NCI-H2227 treated with DMSO at 0.1 percent for 48 hours (cell line): ENCODE measurements at regions not wholly inside any gene's neighbourhood (a gene's known extent, or its start where the extent isn't known, plus 50 kb on each side); places are given as distances from the start of the nearest gene placed in this dataset.

Experiments used
- DNase-seq: peaks from one replicate; lab custom pipeline; 2025; lab: John Stamatoyannopoulos, UW

GRCh38 chr9:88326936-88327335 lies 61.3 kb upstream of the SPIN1 start:
- no peak for DNase-seq

DNA sequence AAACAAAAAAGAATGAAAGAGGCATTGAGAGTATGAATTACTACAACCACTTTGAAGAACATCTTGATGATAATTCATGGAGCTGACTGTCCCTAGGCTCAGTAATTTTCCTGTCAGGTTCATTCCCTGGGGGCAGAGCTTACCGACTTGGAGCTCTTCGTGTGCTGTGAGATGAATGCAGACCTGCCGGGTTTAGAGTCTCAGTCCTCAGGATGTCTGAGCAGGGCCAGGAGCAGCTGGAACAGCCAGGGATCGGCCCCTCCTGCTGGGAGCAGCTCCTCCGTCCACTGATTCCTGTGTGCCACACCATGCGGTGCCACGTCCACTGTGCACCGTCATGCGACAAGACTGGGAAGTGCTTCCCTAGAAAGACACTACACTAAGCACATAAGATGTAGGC lies 62.2 kb upstream of the SPIN1 start:
- DNase-seq, result no peak

DNA sequence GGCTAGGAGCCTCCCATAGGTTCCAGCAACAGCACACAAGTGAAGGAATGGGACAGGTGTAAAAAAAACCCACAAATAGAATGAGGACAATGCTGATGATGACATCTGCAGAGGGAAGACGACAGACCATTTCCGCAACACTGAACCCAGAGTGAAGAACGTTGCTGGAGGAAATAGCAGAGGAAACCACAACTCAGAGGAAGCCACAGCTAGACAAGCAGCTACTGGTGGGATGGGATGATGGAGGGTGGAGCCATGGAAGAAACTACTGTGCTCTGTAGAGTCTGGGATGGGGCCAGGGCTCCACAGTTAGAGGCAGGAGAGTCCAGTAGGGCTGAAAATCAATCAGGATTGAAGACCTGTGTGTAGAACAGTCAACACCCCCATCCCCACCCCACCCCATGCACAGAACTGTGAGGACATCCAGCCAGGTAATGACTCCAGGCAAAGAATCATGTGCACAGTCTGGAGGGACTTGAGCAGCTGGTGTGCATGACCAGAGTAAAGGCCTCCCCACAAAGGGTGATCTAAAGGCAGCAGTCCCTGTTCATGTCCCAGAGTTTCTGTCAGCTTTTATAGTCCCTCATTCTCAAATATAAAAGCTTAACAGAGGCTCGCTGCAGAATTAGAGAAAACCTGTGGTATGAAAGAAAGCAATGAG lies 65.2 kb upstream of the SPIN1 start:
- DNase-seq, result no peak

DNA sequence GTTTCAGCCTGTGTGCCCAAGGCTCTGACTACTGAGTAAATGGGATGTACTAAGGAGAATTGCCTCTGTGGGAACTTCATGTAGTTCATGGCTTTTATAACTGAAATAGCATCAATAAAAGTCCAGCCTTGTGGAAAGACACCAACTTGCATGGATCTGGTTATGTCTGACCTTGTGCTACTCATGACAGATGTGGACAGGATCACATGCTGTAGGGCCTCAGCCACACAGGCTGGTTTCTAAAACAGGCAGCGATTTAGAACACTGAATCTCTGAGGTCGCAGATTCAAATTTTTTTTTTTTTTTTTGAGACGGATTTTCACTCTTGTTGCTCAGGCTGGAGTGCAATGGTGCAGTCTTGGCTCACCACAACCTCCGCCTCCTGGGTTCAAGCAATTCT lies 66.5 kb upstream of the SPIN1 start:
- DNase-seq, result no peak

DNA sequence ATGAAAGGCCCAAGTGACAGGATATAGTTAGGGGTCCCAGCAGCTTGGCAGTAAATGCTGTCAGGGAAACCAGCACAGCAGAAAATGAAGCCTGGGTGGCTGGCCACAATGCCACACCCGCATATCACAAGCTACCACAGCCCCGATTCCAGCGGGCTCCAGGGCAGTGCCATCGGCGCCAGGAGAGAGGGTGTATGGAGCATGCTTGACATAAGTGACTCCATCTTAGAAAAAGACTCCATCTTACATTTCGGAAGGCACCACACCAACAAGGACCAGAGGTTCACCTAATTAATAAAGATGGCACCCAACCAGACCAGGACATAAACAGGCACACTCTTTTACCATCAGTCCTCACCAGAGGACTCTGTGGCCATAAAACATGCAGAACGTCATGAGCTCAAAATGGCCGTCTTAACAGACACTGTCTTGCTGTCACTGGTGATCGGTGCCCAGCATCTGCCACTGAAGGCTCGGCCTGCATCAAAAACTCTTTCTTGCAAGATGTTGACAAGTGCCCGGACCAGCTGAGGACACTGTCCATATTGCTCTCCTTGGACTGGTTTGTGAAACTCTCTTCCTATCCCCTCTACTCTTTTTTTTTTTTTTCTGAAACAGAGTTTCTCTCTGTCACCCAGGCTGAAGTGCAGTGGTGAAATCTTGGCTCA lies 67.4 kb upstream of the SPIN1 start:
- DNase-seq, result no peak

DNA sequence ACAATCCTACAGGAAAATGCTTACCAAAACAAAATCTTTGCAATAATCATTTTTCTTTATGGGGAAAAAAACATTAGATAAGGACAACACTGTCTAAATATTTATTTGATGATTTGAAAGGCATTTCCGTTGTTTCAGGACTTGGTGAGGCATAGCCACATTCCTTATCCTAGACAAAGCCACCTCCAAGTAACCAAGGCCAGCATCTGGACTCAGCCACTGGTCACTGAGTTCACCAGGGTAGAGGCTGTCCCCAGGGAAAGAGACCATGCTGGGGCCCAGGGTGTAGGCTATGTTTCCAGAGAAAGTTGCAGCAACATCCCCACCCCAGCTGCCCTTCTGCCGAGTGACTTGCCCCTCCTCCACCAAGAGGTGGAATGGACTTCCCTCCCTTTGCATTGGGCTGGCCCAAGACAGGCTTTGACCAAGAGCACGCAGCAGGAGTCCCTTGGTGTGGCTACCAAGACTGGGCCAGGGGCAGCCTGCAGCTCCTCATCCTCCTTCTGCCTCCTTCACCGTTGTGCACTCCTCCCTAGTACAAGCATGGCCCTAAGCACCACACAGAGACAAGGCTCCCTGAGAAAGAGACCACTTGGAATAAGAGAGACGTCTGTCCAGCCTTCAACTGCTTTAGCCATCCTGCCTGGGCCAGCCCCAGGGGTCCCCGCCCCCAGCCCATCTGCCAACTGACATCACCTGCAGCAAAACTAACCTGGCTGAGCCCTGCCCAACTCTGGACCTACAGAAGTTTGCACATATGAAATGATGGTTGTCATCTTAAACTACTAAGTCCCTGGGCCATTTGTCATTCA lies 68.1 kb upstream of the SPIN1 start:
- no peak for DNase-seq

GRCh38 chr9:88313364-88314220 lies 74.7 kb upstream of the SPIN1 start:
- DNase-seq, result no peak

DNA sequence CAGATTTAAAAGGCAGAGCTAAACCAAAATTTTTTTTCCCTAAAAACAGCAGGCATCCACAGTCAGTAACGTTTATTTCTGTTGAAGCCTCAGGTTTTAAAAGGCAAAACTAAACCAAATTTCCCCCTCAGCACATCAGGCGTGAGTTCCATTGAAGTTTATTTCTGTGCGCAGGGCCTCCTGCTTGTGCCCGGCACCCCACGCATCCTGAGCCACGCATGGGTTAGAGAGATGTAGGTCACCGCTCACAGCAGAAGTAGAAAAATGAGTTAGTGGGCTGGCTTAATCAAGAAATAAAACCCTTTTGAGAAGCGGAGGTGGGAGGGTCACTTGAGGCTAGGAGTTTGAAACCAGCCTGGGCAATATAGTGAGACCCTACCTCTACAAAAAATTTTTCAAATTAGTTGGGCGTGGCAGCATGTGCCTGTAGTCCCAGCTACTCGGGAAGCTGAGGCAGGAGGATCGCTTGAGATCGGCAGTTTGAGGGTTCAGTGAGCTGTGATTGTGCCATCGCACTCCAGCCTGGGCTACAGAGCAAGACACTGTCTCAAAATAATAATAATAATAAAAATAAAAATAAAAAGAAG lies 75.6 kb upstream of the SPIN1 start:
- no peak for DNase-seq

DNA sequence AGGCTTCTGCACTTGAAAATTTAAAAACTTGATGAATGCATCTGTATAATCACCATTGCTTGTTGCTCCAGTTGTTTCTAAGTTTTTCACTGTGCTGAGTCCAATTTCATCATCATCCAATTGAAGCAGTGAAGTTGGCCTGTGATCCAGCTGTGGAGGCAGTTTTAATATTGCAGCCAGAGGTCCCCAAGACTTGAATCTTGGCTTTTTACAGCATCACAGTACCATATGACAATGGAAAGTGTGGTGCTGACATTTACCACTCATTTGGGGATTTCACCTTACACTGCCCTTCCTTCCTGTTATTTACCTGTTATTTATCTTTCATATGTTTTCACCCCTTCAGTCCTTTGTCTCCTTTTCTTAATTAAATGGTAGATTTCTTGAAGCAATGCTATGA lies 76.2 kb upstream of the SPIN1 start:
- no peak for DNase-seq

- peak; percentile 0 for DNase-seq
These were observed 77.8 kb upstream of the SPIN1 start for GRCh38 chr9:88310310-88310980.

GRCh38 chr9:88308831-88309560 lies 79.2 kb upstream of the SPIN1 start:
- no peak for DNase-seq

GRCh38 chr9:88307136-88307535 lies 81.1 kb upstream of the SPIN1 start:
- no peak for DNase-seq

GRCh38 chr9:88303721-88304451 lies 84.4 kb upstream of the SPIN1 start:
- DNase-seq, result no peak

DNA sequence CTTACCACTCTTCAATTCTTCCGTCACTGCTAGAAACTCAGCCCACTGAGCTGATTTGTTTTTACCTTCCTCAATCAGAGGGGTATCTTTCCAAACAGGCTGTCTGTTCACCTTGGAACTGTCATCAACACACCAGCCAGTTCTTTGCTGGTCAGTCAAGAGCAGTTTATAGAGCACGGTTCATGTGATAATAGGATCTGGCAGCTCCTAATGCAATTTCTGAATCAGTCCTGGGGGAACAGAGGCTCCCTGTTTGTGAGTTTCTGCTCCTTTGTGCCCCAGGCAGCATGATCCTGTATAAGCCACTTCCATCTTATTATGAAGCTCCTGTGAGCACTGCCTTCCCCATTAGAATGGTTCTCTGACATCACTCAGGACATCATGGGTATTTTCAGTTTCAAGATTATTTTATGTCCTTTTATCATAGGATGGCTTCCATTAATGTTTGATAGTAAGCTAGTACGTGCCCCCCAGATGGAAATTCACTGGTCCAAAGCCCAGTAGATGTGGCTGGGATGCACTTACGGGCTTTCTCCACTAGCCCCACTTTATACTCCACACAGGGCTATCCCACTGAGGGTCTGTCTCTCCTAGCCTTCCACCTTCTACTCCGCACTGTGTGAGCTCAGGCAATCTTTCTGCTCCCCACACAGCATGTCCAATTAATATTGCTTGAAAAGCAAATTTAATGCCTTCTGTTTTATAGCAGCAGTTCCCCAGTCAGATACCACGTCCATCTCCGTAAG lies 85.5 kb upstream of the SPIN1 start:
- DNase-seq, result no peak

DNA sequence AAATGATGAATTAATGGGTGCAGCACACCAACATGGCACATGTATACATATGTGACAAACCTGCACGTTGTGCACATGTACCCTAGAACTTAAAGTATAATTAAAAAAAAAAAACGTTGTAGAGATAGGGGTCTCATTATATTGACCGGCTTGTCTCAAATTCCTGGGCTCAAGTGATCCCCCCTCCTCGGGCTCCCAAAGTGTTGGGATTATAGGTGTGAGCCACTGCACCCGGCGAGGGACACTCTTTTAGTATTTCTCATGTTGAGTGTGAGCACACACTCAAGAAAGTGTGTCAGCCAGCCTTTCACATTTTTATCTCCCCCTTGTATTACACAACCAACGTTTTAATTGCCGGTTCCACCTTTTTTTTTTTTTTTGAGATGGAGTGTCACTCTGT lies 87.7 kb upstream of the SPIN1 start:
- DNase-seq, result no peak

- DNase-seq, result no peak
These were observed 96.4 kb upstream of the SPIN1 start for GRCh38 chr9:88291856-88292255.

DNA sequence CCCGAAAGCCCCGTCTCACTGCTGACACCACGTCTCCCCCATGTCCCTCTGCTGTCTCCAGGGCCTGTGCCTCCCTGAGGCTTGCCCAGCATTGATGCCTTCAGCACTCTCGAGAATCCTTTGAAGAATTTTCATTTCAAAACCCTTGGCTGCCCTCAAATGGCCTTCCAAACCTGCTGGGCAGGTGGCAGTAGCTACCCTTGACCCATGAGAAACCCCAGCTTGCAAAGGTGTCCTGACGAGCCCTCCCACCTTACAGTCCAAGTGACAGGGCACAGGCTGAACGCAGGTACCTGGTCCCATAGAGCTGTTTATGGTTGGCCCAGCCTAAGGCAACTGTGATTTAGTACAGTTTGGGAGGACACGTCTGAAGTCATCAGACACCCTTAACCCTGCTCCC lies 97.2 kb upstream of the SPIN1 start:
- DNase-seq, result no peak

- no peak for DNase-seq
These were observed 98.7 kb upstream of the SPIN1 start for GRCh38 chr9:88289532-88289931.

GRCh38 chr9:88287972-88288371 lies 100.3 kb upstream of the SPIN1 start:
- no peak for DNase-seq
